ENCODE measurements at regions not wholly inside any gene's neighbourhood (a gene's known extent, or its start where the extent isn't known, plus 50 kb on each side); places are given as distances from the start of the nearest gene placed in this dataset.

DNA sequence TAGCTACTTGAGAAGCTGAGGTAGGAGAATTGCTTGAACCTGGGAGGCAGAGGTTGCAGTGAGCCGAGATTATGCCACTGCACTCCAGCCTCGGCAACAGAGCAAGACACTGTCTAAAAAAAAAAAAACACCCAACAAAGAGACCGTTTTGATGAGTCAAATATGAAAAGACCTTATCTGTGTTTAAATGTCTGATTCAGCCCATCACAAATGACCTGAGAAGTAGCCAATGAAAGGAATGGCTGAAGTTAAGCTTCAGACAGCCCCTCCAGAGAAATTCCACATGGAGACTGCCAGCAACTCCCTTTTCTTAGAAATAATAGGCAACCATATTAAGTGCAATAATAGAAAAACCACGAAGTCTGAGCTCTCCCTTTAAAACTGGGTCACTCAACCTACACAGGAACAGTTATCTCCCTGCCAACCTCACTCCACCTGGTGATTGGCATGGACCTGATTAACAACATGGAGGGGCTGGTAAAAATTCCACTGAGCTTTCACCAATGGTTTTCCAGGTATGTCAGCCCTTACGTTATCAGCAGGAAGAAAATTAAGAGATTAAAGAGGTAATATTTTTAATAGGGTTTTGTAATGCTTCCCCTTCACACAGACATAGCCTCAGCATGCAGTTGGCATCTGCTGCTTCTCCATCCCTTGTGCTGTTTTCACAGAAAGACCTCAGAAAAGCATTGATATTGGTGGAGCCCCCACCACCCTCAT is 238.1 kb upstream of the STT3B start:
- Histone ChIP-seq H2BK15ac (ENCODE audit: low read depth, low read length) (no peak overlapping the region), H2BK5ac (ENCODE audit: insufficient read length, low read length) (no peak overlapping the region), H3K4me1 (ENCODE audit: insufficient read depth, low read length) (no peaks in the 10 kb centered on the region), H4K8ac (replicated peaks; ENCODE audit: insufficient read length, low read depth, low read length) (no peak overlapping the region), H3K27me3 (ENCODE audit: insufficient read depth, low read length) (no peaks in the 10 kb centered on the region), H3K79me1 (ENCODE audit: insufficient read depth, low read depth, low read length, poor library complexity, severe bottlenecking) (no peaks in the 10 kb centered on the region), H3K4me2 (ENCODE audit: insufficient read depth, insufficient read length, low read length) (no peak overlapping the region), H2BK120ac (ENCODE audit: low read depth, low read length, poor library complexity, severe bottlenecking) (no peak overlapping the region), H3K56ac (ENCODE audit: insufficient read length, low read depth, low read length) (no peak overlapping the region), H4K20me1 (ENCODE audit: control insufficient read depth, insufficient read depth, insufficient read length) (no peaks in the 10 kb centered on the region), H4K5ac (ENCODE audit: insufficient read length, low read depth, low read length) (no peak overlapping the region), H4K91ac (ENCODE audit: insufficient read length, low read depth, low read length) (no peak overlapping the region), H3K27ac (ENCODE audit: insufficient read length, low read depth, low read length) (no peak overlapping the region), H3K14ac (ENCODE audit: insufficient read depth, low read length) (no peak overlapping the region), H3K23me2 (ENCODE audit: insufficient read length, low read depth, low read length, poor library complexity, severe bottlenecking) (no peaks in the 10 kb centered on the region), H2AK5ac (ENCODE audit: insufficient read length, low read length) (no peak overlapping the region), H3K9me3 (ENCODE audit: control insufficient read depth, low read depth, low read length) (no peaks in the 10 kb centered on the region), H2BK20ac (ENCODE audit: low read depth, low read length, poor library complexity, severe bottlenecking) (no peak overlapping the region), H3K23ac (ENCODE audit: insufficient read length, low read depth, low read length) (no peak overlapping the region), H3K18ac (ENCODE audit: insufficient read length, low read depth, low read length) (no peak overlapping the region), H3K9ac (ENCODE audit: extremely low read depth, insufficient read length, low read length) (no peak overlapping the region), H2AFZ (ENCODE audit: low read length) (no peak overlapping the region), H3K79me2 (ENCODE audit: insufficient read depth, low read length) (no peaks in the 10 kb centered on the region; the same call in 1 of the 2 replicates), H3K4ac (ENCODE audit: low read depth, low read length) (no peak overlapping the region), H3T11ph (ENCODE audit: low read length) (no peak overlapping the region), H2BK12ac (ENCODE audit: insufficient read length, low read depth, low read length) (no peak overlapping the region)
- Mint-ChIP-seq H3K9me3 (peaks cover 0 to 5% of the 10 kb centered on the region in 2 experiments; a peak in 2 of 5 replicates), H3K27ac (peak overlapping the region in 1 of 3 experiments; percentile 87; a peak in 1 of 7 replicates), H3K27me3 (ENCODE audit: low read depth) (no peaks in the 10 kb centered on the region), H3K4me1 (peaks cover 18 to 21% of the 10 kb centered on the region in 2 experiments), H3K4me3 (no peak overlapping the region), H3K36me3 (ENCODE audit: insufficient read depth in 1 of 3, low read depth in 3 of 3) (peaks cover 0 to 7% (median 0%) of the 10 kb centered on the region in 3 experiments; a peak in 3 of 7 replicates)
- no peak for DNase-seq
- no CpG with 5 or more reads among the region's 5 CpGs for WGBS (ENCODE audit: extremely low coverage, insufficient read length, low lambda C conversion rate)
- TF ChIP-seq, protein P1, sequence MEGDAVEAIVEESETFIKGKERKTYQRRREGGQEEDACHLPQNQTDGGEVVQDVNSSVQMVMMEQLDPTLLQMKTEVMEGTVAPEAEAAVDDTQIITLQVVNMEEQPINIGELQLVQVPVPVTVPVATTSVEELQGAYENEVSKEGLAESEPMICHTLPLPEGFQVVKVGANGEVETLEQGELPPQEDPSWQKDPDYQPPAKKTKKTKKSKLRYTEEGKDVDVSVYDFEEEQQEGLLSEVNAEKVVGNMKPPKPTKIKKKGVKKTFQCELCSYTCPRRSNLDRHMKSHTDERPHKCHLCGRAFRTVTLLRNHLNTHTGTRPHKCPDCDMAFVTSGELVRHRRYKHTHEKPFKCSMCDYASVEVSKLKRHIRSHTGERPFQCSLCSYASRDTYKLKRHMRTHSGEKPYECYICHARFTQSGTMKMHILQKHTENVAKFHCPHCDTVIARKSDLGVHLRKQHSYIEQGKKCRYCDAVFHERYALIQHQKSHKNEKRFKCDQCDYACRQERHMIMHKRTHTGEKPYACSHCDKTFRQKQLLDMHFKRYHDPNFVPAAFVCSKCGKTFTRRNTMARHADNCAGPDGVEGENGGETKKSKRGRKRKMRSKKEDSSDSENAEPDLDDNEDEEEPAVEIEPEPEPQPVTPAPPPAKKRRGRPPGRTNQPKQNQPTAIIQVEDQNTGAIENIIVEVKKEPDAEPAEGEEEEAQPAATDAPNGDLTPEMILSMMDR (conservative IDR thresholded peaks at IDR 0.05) = no peak
